A549 (cell line): ENCODE measurements at regions not wholly inside any gene's neighbourhood (a gene's known extent, or its start where the extent isn't known, plus 50 kb on each side); places are given as distances from the start of the nearest gene placed in this dataset.

Source experiments
- ATAC-seq, 2 experiments: fragments of 200-7000 bp in 1 of 2; fragments of >200 bp in 1 of 2; cut with Nextera tagmentation in 1 of 2; cut with Tn5 transposase in 1 of 2; 3 replicates each; pipeline versions ENCODE4 v1.8.0 to v1.9.1; 2018 to 2020; ENCODE audit warnings: mild to moderate bottlenecking in 1 of 2, moderate library complexity in 1 of 2
- CTCF ChIA-PET: fragments of 300-600 bp; sonication (Branson Sonifier 250); formaldehyde crosslinking; extraction: SDS; loops from one replicate; lab custom pipeline; 2021; ENCODE audit warnings: antibody characterized with exemption, inconsistent platforms; lab: Yijun Ruan, JAX
- POLR2A ChIA-PET: fragments of 350-600 bp; formaldehyde crosslinking; extraction: SDS; loops from one replicate; lab custom pipeline; 2021; ENCODE audit warnings: antibody characterized with exemption, inconsistent platforms; lab: Yijun Ruan, JAX
- DNase-seq, 2 experiments: peaks; one replicate each; pipeline versions ENCODE4 v3.0.0 to v3.0.0-alpha.2; 2011 to 2016; ENCODE audit warnings: low read depth in 1 of 2, low spot score in 1 of 2
- FAIRE-seq: peaks from 2 replicates; lab custom pipeline; 2011; peaks lifted over from hg19 to GRCh38; lab: Jason Lieb, UNC
- H3K27ac ChIP-seq, 2 experiments: fragments of >200 bp; sonication (Bioruptor Twin); formaldehyde crosslinking; 3 replicates each; pipeline ENCODE4 v1.5.1; 2016 to 2017
- H3K4me1 ChIP-seq: fragments of >200 bp; sonication (Bioruptor Twin); formaldehyde crosslinking; 3 replicates; pipeline ENCODE4 v1.6.1; 2016
- H3K4me2 ChIP-seq: fragments of >200 bp; sonication (Bioruptor Twin); formaldehyde crosslinking; 3 replicates; pipeline ENCODE4 v1.6.1; 2016
- H3K4me3 ChIP-seq: fragments of >200 bp; sonication (Bioruptor Twin); formaldehyde crosslinking; 3 replicates; pipeline ENCODE4 v1.5.1; 2016
- H3K9me3 ChIP-seq: fragments of >200 bp; sonication (Bioruptor Twin); formaldehyde crosslinking; 3 replicates; pipeline ENCODE4 v1.6.1; 2016
- ATOH8 ChIP-seq: fragments of 250-450 bp; sonication (Bioruptor Pico); IDR thresholded peaks from 2 replicates; pipeline ENCODE4 v1.5.0; 2020; ENCODE audit warnings: low read depth, mild to moderate bottlenecking, moderate library complexity
- CBX2 ChIP-seq: fragments of 200-600 bp; sonication (generic); IDR thresholded peaks from 2 replicates; pipeline ENCODE4 v1.6.1; 2016; ENCODE audit warnings: low read depth, mild to moderate bottlenecking, borderline replicate concordance
- EHMT2 ChIP-seq: fragments of 200-600 bp; sonication (generic); IDR thresholded peaks from 2 replicates; pipeline ENCODE4 v1.6.1; 2016; ENCODE audit warnings: antibody characterized with exemption, low read depth, mild to moderate bottlenecking, moderate library complexity
- FOXS1 ChIP-seq: fragments of 250-450 bp; sonication (Bioruptor Pico); IDR thresholded peaks from 2 replicates; pipeline ENCODE4 v1.5.0; 2020; ENCODE audit warnings: mild to moderate bottlenecking, moderate library complexity
- HDAC2 ChIP-seq: fragments of 200-600 bp; sonication (generic); IDR thresholded peaks from 2 replicates; pipeline ENCODE4 v1.6.1; 2016
- HOXA7 ChIP-seq: fragments of 250-450 bp; sonication (Bioruptor Pico); IDR thresholded peaks from 2 replicates; pipeline ENCODE4 v1.5.0; 2020; ENCODE audit warnings: mild to moderate bottlenecking, moderate library complexity
- JUNB ChIP-seq: fragments of >200 bp; sonication (Bioruptor Twin); formaldehyde crosslinking; IDR thresholded peaks from 2 replicates; pipeline ENCODE4 v1.6.1; 2016
- NFE2L2 ChIP-seq: fragments of 150-350 bp; conservative IDR thresholded peaks from 2 replicates; pipeline ENCODE4 v1.6.1; 2014; ENCODE audit warnings: low read length
- PHF8 ChIP-seq: fragments of 200-600 bp; sonication (generic); IDR thresholded peaks from 2 replicates; pipeline ENCODE4 v1.6.1; 2016; ENCODE audit warnings: low read depth, mild to moderate bottlenecking, antibody characterized with exemption, moderate library complexity, borderline replicate concordance
- POLR2A ChIP-seq: IDR thresholded peaks from 2 replicates; pipeline ENCODE4 v1.6.1; 2012; ENCODE audit warnings: mild to moderate bottlenecking, low read length
- RAD21 ChIP-seq, 2 experiments: fragments of >200 bp in 1 of 2; sonication (Bioruptor Twin) in 1 of 2; formaldehyde crosslinking in 1 of 2; IDR thresholded peaks in 1 of 2; conservative IDR thresholded peaks in 1 of 2; 2 replicates in 1 of 2; 3 replicates in 1 of 2; pipeline ENCODE4 v1.6.1; 2012 to 2018; ENCODE audit warnings: inconsistent platforms in 1 of 2
- RARB ChIP-seq: fragments of 250-450 bp; sonication (Bioruptor Pico); IDR thresholded peaks from 2 replicates; pipeline ENCODE4 v1.8.0; 2021; ENCODE audit warnings: mild to moderate bottlenecking, moderate library complexity
- SREBF2 ChIP-seq: fragments of 450-650 bp; IDR thresholded peaks from 2 replicates; pipeline ENCODE4 v1.6.1; 2014; ENCODE audit warnings: mild to moderate bottlenecking, moderate library complexity
- ZFP36 ChIP-seq: fragments of 450-650 bp; IDR thresholded peaks from 2 replicates; pipeline ENCODE4 v1.6.1; 2014; ENCODE audit warnings: borderline replicate concordance; ENCODE audit not compliant: partially characterized antibody
- ZNF302 ChIP-seq: fragments of 250-450 bp; sonication (Bioruptor Pico); IDR thresholded peaks from 2 replicates; pipeline ENCODE4 v1.9.0; 2021; ENCODE audit warnings: inconsistent platforms, mild to moderate bottlenecking, moderate library complexity
- WGBS: methylation state at CpG from one replicate; pipeline ENCODE4 v1.1.6; 2017; ENCODE audit errors: missing lambda C conversion rate; 5-methylcytosine and 5-hydroxymethylcytosine counted together
- TF ChIP-seq, protein P1 (sequence below): fragments of 200-600 bp; sonication (generic); IDR thresholded peaks from 2 replicates; pipeline ENCODE4 v1.6.1; 2016; ENCODE audit warnings: antibody characterized with exemption, mild to moderate bottlenecking, moderate library complexity

- WGBS, result 83% methylated on average over 1 of the region's 1 CpG
- Histone ChIP-seq H3K27ac (no peak overlapping the region), H3K9me3 (peaks cover 10% of the 10 kb centered on the region; the same call in 2 of the 3 replicates), H3K4me1 (peaks cover 21% of the 10 kb centered on the region; the same call in 2 of the 3 replicates)
- POLR2A ChIA-PET, result no interaction called here
- no peak for TF ChIP-seq EHMT2
- TF ChIP-seq, all 56 proteins: peak for 0
- Histone ChIP-seq H3K4me2 (no peak overlapping the region), H3K4me3 (no peak overlapping the region)
- ATAC-seq (no peak), DNase-seq (no peak), FAIRE-seq (no peak)
- CTCF ChIA-PET, result no interaction called here
These were observed 359.6 kb upstream of the ID4 start for GRCh38 chr6:19477563-19477962.

GRCh38 chr6:19478273-19478672, 358.9 kb upstream of the ID4 start:
- H3K9me3 ChIP-seq, result peaks cover 10% of the 10 kb centered on the region; the same call in 2 of the 3 replicates
- no peak for DNase-seq
- POLR2A ChIA-PET, result no interaction called here
- H3K4me2 ChIP-seq, result no peak overlapping the region; the same call in 2 of the 3 replicates
- H3K4me1 ChIP-seq, result peaks cover 15% of the 10 kb centered on the region; the same call in 2 of the 3 replicates
- no peak for FAIRE-seq
- H3K27ac ChIP-seq, result peak overlapping the region in 1 of 2 experiments; percentile 56; a peak in 3 of 6 replicates
- TF ChIP-seq RARB (CRISPR knock-in tag) (no peak), ATOH8 (CRISPR knock-in tag) (no peak), HDAC2 (no peak), RAD21 (conservative IDR thresholded peaks at IDR 0.05 in 1 of 2, IDR thresholded peaks at IDR 0.05 in 1 of 2) (no peak), FOXS1 (CRISPR knock-in tag) (no peak)
- 58% methylated on average over 4 of the region's 4 CpGs for WGBS
- no peak overlapping the region for H3K4me3 ChIP-seq
- no peak for ATAC-seq
- CTCF ChIA-PET, result no interaction called here

- no peak for FAIRE-seq
- TF ChIP-seq, protein P1, sequence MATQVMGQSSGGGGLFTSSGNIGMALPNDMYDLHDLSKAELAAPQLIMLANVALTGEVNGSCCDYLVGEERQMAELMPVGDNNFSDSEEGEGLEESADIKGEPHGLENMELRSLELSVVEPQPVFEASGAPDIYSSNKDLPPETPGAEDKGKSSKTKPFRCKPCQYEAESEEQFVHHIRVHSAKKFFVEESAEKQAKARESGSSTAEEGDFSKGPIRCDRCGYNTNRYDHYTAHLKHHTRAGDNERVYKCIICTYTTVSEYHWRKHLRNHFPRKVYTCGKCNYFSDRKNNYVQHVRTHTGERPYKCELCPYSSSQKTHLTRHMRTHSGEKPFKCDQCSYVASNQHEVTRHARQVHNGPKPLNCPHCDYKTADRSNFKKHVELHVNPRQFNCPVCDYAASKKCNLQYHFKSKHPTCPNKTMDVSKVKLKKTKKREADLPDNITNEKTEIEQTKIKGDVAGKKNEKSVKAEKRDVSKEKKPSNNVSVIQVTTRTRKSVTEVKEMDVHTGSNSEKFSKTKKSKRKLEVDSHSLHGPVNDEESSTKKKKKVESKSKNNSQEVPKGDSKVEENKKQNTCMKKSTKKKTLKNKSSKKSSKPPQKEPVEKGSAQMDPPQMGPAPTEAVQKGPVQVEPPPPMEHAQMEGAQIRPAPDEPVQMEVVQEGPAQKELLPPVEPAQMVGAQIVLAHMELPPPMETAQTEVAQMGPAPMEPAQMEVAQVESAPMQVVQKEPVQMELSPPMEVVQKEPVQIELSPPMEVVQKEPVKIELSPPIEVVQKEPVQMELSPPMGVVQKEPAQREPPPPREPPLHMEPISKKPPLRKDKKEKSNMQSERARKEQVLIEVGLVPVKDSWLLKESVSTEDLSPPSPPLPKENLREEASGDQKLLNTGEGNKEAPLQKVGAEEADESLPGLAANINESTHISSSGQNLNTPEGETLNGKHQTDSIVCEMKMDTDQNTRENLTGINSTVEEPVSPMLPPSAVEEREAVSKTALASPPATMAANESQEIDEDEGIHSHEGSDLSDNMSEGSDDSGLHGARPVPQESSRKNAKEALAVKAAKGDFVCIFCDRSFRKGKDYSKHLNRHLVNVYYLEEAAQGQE, result no peak
- TF ChIP-seq ATOH8 (CRISPR knock-in tag), result no peak
- TF ChIP-seq ZNF302 (CRISPR knock-in tag), result no peak
- TF ChIP-seq CBX2, result no peak
- TF ChIP-seq ZFP36, result no peak
- TF ChIP-seq PHF8, result no peak
- TF ChIP-seq FOXS1 (CRISPR knock-in tag), result no peak
- no peak for TF ChIP-seq SREBF2
- TF ChIP-seq NFE2L2, result no peak
- TF ChIP-seq JUNB, result no peak
- no peak for TF ChIP-seq HOXA7
- no peak for TF ChIP-seq POLR2A
- CTCF ChIA-PET, result no interaction called here
- POLR2A ChIA-PET, result no interaction called here
- Histone ChIP-seq H3K4me1 (peaks cover 15% of the 10 kb centered on the region; the same call in 2 of the 3 replicates), H3K4me2 (peak overlapping the region; percentile 52), H3K4me3 (no peak overlapping the region), H3K9me3 (peaks cover 8% of the 10 kb centered on the region; the same call in 2 of the 3 replicates), H3K27ac (no peak overlapping the region)
- no peak for DNase-seq
- peak in 1 of 2 experiments; percentile 37; a peak in 1 of 6 replicates for ATAC-seq
These were observed 358.2 kb upstream of the ID4 start for GRCh38 chr6:19478992-19479391.
